ENCODE measurements at regions not wholly inside any gene's neighbourhood (a gene's known extent, or its start where the extent isn't known, plus 50 kb on each side); places are given as distances from the start of the nearest gene placed in this dataset.

DNA sequence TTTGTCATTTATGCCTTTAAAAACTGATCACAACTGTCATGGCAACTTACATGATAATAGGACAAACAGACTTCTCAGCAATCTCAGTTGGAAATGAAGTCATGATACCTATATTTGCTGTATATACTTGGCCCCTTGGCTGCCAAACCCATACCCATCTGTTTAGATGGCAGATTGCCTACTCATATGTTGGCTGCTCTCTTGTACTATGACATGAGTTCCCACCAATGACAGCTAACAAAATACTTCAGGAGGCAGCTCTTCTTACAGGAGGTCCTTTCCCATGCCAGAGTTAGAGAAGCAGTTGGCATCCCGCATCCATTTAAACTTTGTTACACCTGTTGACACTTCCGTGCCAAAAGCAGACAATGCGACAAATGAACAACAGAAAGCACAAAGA is 603.1 kb upstream of the ADGRL2 start:
- Histone ChIP-seq H3K4me3 (no peak overlapping the region), H3K27me3 (replicated peaks; ENCODE audit: insufficient read depth) (no peaks in the 10 kb centered on the region), H3K9me3 (no peaks in the 10 kb centered on the region), H3K27ac (no peak overlapping the region), H3K4me1 (ENCODE audit: control insufficient read depth in 1 of 2, low read depth in 2 of 2) (no peaks in the 10 kb centered on the region), H3K36me3 (no peaks in the 10 kb centered on the region)
- TF ChIP-seq, protein P1, sequence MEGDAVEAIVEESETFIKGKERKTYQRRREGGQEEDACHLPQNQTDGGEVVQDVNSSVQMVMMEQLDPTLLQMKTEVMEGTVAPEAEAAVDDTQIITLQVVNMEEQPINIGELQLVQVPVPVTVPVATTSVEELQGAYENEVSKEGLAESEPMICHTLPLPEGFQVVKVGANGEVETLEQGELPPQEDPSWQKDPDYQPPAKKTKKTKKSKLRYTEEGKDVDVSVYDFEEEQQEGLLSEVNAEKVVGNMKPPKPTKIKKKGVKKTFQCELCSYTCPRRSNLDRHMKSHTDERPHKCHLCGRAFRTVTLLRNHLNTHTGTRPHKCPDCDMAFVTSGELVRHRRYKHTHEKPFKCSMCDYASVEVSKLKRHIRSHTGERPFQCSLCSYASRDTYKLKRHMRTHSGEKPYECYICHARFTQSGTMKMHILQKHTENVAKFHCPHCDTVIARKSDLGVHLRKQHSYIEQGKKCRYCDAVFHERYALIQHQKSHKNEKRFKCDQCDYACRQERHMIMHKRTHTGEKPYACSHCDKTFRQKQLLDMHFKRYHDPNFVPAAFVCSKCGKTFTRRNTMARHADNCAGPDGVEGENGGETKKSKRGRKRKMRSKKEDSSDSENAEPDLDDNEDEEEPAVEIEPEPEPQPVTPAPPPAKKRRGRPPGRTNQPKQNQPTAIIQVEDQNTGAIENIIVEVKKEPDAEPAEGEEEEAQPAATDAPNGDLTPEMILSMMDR (IDR thresholded peaks at IDR 0.05): no peak
- DNase-seq (ENCODE audit: low spot score) (no peak), ATAC-seq (ENCODE audit: insufficient number of reproducible peaks, low FRiP score, low read depth) (no peak)

DNA sequence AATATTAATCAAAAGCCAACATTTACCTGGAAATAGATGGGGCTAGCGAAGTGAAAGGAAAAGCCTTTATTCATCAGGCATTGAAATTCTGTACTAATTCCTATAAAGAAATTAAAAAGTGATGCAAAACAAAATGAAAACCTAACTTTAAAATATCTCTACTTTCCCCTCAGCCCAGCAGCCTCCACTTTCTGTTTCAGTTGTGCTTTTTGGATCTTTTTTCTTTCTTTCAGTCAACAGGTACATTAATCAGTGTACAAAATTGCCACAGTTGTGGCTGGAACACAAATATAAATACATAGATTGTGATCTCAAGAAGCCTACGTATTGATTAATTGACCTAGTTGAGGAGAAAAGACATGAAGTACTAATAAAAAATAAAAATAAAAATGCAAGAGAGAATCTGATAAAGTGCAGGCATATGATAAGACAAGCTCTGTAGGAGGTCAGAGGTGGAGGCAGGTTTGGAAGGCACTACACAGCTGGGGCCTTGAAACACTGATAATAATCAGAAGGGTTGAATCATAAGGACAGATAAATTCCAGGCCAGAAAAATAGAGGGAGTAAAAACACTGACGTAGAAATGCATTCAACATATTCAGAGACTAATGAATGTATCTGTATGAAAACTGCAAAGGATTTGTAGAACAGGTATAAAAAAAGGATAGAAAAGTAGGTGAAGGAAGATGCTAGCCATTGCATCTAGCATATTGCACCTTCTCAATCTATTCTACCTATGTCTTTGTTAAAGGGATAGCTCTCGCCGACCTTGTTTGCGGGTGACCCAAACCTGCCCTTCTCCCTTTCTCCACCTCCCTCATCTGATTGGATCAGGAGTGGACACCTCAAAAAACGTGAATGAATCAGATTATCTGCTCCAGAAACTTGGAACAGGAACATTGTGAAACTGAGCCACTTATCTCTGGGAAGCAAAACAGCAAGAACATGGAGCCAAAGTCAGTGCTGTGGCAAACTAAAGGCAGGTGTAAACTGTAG is 607.8 kb upstream of the ADGRL2 start:
- no peak overlapping the region for H3K4me3 ChIP-seq
- DNase-seq (ENCODE audit: low spot score): no peak
- H3K9me3 ChIP-seq: no peaks in the 10 kb centered on the region
- H3K27me3 ChIP-seq (replicated peaks; ENCODE audit: insufficient read depth): no peaks in the 10 kb centered on the region
- H3K4me1 ChIP-seq (ENCODE audit: control insufficient read depth in 1 of 2, low read depth in 2 of 2): no peaks in the 10 kb centered on the region
- ATAC-seq (ENCODE audit: insufficient number of reproducible peaks, low FRiP score, low read depth): no peak
- H3K27ac ChIP-seq: no peak overlapping the region
- TF ChIP-seq, protein P1 (IDR thresholded peaks at IDR 0.05): no peak
- H3K36me3 ChIP-seq: no peaks in the 10 kb centered on the region

DNA sequence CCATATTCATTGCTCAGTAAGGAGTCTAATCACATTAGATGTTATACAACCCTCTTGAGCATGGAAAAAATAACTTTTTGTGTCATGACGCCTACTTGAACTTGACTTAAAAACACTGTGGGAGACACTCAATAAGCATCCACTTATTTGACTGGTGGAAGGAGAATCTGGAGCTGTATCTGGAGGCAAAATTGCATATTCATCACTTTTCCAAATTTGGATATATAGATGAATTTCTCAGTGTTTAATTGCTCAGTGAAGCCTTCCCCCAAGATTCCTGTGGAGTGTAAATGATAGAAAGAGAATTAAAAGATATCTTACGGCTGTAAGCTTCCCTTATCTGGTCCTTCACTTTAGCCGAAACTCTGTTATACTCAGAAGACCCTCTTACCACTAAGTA is 610.7 kb upstream of the ADGRL2 start:
- no peaks in the 10 kb centered on the region for H3K9me3 ChIP-seq
- DNase-seq (ENCODE audit: low spot score): no peak
- H3K27ac ChIP-seq: no peak overlapping the region
- TF ChIP-seq, protein P1 (IDR thresholded peaks at IDR 0.05): no peak
- H3K27me3 ChIP-seq (replicated peaks; ENCODE audit: insufficient read depth): no peaks in the 10 kb centered on the region
- no peaks in the 10 kb centered on the region for H3K4me1 ChIP-seq (ENCODE audit: control insufficient read depth in 1 of 2, low read depth in 2 of 2)
- H3K4me3 ChIP-seq: no peak overlapping the region
- no peak for ATAC-seq (ENCODE audit: insufficient number of reproducible peaks, low FRiP score, low read depth)
- H3K36me3 ChIP-seq: no peaks in the 10 kb centered on the region

DNA sequence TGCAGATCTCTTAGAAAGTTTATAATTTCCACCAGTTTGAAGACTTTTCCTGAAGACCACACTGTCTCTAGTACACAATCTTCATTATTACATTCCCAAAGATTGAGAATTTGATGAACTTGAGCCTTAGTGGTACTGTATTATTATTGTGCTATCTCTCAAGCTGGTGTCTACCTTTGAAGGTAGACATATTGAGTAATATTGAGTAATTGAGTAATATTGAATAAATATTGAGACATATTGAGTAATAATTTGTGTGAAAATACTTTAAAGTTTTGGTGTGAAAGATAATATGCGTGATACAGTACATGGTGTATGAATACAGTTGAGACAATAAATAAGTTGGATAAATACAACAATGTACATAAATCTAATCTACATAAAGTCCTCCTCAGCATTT is 613.1 kb upstream of the ADGRL2 start:
- DNase-seq (ENCODE audit: low spot score) (no peak), ATAC-seq (ENCODE audit: insufficient number of reproducible peaks, low FRiP score, low read depth) (no peak)
- no peaks in the 10 kb centered on the region for H3K36me3 ChIP-seq
- TF ChIP-seq, protein P1 (IDR thresholded peaks at IDR 0.05): no peak
- no peaks in the 10 kb centered on the region for H3K4me1 ChIP-seq (ENCODE audit: control insufficient read depth in 1 of 2, low read depth in 2 of 2)
- no peak overlapping the region for H3K4me3 ChIP-seq
- no peaks in the 10 kb centered on the region for H3K9me3 ChIP-seq
- no peak overlapping the region for H3K27ac ChIP-seq
- no peaks in the 10 kb centered on the region for H3K27me3 ChIP-seq (replicated peaks; ENCODE audit: insufficient read depth)

DNA sequence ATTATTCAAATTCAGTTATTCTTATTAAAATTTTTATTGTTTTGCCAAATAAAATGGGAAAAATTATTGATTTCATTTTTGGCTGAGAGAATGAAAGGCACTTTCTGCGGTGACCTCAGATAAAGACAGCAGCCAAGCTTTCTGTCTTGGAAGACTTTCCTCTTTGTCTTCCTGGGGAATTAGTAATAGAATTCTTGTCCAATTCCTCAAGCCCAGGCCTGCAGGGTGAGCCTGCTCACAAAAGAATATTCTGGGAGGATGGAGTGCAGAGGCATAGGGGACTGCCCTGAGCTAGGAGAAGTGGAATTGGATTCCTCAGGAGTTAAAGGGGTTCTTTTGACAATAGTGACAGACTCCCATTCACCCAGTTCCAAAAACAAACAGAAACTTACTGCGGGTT is 614.5 kb upstream of the ADGRL2 start:
- TF ChIP-seq, protein P1 (IDR thresholded peaks at IDR 0.05): no peak
- no peaks in the 10 kb centered on the region for H3K4me1 ChIP-seq (ENCODE audit: control insufficient read depth in 1 of 2, low read depth in 2 of 2)
- no peak overlapping the region for H3K4me3 ChIP-seq
- H3K9me3 ChIP-seq: no peaks in the 10 kb centered on the region
- H3K27ac ChIP-seq: no peak overlapping the region
- no peak for ATAC-seq (ENCODE audit: insufficient number of reproducible peaks, low FRiP score, low read depth)
- H3K27me3 ChIP-seq (replicated peaks; ENCODE audit: insufficient read depth): no peaks in the 10 kb centered on the region
- no peak for DNase-seq (ENCODE audit: low spot score)
- H3K36me3 ChIP-seq: no peaks in the 10 kb centered on the region
